HG03060 (cell line): ENCODE measurements at regions not wholly inside any gene's neighbourhood (a gene's known extent, or its start where the extent isn't known, plus 50 kb on each side); places are given as distances from the start of the nearest gene placed in this dataset.
"Not testable (repeated sequence)": the region's sequence is repeated elsewhere in the genome, so short reads cannot be mapped to it uniquely, and the experiment has no call there.

Experiments used
- ATAC-seq: cut with Tn5 transposase; IDR thresholded peaks from one replicate; pipeline ENCODE4 v1.9.1; 2021; ENCODE audit warnings: low read depth, moderate number of reproducible peaks; ENCODE audit not compliant: unreplicated experiment

DNA sequence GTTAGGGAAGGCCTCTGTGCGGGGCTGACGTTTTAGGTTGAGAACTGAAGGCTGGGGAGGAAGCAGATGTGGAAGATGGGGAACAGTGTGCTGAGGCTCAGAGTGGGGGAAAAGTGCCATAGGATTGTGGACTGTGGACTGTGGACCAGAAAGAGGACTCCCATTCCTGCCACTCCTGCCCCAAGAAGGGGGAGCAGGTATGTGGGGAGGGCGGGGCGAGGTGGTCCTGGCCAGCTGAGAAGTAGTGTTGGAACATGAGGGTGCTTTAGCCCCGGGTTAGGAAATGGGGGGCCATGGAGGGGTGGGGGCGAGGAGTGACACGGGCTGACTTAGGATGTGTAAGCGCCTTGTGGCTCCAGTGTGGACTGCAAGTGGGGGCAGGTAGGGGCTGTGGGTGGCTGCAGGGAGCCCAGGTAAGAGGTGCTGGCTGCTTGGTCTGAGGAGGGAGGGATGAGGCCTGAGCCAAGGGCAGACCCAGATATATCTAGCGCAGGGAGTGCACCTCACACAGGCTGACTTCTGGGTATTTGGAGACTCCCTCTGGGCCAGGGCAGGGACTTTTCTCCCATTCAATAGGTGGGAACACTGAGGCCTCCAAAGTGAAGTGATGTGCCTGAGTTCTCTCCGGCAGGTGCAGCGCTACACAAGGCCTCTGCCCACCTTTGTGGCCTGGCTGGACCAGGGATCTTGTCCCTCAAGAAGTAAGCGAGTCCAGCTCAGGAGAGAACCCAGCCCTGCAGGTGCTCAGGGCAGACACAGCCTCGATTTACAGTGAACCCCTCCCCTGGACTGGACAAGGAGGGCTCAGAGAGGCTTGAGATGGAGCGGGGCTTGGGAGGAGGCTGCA is 76.6 kb upstream of the TOX2 start:
- ATAC-seq, result no peak

DNA sequence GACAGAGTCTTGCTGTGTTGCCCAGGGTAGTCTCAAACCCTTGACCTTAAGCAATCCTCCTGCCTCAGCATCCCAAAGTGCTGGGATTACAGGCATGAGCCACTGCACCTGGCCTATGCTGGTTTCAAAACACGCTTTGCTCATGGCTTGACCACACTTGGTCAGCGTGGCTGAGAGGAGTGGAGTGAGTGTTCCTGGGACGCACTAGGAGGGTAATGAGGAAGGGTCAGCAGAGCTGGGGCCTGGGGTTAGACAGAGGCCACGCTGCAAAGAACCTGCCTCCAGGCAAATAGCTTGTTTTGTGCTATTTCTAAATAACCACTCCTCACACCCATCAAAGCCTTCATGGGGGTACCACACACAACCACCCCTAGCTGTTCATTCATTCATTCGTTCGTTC is 77.9 kb upstream of the TOX2 start:
- ATAC-seq, result no peak

DNA sequence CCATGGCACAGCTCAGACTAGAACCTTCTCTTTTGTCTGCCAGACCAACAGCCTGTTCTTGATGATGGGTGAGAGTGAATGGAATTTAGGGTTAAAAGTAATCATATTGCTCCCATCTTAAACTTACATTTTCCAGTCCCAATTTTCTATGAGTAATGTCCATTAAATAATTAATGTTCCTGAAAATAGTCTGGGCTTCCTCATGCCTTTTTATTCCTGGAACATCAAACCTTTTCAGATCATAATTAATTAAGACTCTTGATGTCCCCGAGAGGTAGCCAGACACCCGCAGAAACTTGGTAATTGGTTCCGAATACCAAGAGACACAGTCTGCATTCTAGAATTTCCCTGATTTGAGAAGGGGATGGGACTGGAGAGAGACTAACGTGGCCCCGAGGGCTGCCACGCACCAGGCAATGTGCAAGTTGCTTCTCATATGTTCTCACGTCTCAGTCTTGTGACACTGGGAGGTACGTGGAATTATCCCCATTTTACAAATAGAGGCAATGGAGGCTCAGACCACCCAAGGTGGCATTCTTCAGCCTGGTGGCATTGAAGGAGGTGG is 78.6 kb upstream of the TOX2 start:
- no peak for ATAC-seq

DNA sequence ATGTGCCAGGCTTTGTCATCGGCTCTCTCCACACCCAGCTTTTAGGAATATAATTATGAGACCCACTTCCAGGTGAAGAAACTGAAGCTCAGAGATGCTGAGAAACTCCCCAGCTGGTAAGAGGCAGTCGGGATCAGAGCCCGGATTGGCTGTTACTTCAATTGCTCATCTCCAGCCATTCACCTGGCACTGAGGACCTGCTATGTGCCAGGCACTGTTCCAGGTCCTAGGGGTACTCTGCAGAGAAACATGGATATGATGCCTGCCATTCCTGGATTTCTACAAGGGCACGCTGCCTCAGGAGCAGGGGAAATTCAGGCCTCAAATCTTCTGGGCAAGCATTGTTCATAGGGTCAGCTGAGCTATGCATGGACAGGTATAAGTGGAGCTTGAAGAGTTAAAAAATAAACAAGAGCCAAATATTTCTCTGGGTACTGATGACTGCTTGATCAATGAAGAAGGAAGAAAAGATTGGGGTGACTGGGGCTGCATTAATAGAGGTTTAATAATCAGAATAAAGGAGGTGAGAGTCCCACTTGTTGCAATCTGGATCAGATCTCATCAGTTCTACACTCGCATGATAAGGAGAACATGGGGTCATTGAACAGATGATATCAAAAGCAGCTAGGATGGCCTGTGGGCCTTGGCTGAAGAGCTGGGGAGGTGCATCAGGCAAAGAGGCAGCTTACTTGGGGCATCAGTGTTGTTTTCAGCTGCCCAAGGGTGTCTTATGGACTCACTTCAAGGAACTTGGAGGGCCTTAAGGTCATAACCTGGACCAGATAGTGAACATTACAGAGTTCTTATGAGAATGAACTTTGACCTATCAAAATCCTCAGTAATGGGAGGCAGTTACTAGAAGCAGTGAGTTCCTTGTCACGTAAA is 80.9 kb upstream of the TOX2 start:
- no peak for ATAC-seq

DNA sequence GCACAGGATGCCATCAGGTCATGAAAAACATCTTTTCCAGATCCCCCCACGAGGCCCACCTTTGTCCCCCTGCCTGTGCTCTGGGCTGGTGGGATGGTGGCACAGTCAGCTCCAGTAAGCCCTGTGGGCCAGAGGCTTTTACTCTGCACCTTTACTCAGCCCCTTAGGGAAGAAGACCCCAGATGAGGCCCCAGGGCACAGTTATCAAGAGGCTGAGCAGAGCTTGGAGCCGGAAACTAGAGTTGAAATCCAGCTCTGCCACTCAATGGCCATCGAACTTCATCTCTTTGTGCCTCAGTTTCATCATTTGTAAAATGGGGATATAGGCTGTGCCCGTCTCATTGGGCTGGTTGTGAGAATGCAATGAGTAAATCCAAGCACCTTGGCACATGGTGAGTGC is 81.7 kb upstream of the TOX2 start:
- no peak for ATAC-seq

DNA sequence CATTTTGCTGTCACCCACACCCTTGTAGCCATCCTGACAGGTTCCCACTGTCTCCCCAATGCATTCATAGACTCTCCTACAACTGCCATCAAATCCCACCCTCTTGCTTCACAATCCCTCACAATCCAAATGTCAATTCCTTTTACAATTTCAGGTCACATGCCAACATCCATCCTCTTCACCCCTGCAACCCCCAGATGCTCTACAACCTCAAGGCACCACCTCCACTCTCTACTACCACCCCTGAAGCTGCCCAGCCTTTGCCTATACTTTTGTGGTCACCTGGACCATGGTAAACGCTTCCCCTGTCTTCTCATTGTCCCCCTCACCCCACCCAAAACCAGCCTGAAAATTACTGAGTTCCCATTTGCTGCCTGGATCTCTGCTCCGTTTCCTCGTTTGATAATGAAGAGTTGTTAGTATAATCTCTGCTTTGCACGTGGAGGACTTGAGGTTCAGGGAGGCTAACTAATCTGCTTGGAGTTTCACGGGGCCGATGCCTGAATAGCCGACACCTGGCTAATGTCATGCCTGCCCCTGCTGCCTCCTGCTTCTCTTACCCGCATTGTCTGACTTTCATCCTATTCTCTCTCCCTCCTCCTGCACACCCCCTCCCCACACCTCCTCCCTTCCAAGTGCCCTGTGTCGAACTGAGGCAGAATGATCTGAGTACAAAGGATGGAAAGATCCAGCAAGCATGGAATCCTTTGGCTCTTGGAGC is 82.4 kb upstream of the TOX2 start:
- ATAC-seq, result no peak

DNA sequence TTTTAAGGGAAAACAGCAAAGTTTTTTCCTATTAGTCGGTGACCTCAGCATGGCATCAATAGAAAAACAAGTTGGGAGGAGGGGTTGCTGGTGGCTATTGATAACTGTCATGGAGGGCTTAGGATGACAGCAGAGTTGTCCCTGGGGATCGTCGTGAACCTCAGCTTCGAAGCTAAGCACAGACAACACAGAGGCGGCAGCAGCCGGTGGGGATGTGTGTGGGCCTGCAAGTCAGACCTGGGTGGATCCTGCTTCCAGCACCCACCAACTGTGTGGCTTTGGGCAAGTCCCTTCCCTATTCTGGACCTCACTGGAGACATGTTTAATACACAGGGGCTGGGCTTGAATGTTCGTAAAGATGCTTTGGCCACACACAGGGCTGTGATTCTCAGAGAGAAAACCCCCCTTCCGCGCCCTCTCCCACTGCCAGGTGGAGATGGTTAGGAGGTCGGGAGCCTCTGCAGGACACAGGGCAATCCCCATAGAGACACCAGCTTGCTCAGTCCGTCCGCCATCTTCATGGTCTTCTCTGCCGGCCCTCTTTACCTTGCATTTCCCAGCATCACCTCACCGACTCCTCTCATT is 83.1 kb upstream of the TOX2 start:
- no peak for ATAC-seq

DNA sequence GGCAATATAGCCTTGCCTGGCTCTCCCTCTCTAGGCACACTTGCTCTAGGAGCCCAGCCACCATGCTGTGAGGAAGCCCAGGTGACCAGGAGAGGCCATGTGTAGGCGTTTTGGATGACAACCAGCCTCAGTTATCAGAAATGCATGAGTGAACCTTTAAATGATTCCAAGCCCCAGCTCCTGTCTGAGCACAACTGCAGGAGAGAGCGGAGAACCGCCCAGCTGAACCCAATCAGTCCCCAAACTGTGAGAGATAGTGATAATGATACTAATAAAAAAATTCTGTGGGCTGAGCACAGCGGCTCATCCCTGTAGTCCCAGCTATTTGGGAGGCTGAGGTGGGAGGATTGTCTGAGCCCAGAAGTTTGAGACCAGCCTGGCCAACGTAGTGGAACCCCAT is 83.8 kb upstream of the TOX2 start:
- ATAC-seq, result no peak

DNA sequence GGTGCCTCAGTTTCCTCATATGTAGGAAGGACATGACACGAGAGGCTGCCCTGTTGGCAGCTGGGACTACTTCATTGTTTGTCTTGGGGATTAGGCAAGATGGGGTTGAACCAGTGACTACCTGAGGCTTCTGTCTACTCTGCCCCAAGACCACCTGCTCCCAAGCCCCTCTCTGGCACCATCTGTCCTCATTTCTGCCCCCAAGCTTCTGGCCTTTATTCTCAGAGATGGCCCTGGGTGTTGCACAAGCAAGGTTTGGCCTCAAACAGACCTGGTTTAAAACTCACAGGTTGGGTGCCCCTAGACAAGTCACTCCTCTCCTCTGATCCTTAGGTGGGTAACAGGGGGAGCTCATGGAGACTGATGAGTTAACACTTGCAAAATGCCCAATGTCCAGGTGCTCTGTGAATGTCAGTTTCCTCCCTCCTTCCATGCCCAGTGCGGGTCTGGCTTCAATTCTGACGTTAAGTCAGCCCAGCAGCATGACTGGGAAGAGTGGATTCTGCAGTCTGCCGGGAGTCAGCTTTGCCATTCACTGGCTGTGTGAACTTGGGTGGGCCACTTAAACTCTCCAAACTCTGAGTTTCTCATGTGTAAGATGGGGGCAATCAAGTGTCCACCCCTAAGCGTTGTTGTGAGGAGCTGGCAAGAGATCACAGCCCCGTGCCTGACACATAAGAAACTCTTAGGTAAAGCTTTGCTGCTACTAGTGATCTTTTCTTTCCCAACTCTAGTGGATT is 84.5 kb upstream of the TOX2 start:
- no peak for ATAC-seq

DNA sequence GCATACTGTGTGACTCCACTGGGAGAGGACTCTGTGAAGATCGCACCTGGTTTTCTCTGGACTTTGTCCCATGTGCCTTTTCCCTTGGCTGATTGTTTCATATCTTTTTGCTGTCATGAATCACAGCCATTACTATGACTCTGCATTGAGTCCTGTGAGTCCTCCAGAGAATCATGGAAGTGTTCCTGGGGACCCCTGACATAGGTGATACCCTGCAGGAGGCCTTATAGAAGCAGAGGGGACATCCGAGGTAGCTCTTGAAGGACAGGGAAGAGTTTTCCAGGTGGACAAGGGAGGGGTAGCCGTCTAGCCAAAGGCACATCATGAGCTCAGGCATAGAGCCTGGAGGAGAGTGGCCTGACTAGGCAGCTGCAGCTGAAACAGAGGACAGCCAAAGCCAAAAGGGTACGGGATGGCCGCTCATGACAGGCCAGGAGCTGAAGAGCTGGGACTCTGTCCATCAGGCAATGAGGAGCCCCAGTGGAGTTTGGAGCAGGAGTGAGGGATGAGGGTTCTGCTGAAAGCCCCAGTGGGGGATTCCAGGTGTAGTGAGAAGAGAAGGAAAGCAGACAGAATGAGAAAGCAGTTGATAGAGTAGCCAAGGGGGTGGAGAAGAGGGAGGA is 86.6 kb upstream of the TOX2 start:
- no peak for ATAC-seq

DNA sequence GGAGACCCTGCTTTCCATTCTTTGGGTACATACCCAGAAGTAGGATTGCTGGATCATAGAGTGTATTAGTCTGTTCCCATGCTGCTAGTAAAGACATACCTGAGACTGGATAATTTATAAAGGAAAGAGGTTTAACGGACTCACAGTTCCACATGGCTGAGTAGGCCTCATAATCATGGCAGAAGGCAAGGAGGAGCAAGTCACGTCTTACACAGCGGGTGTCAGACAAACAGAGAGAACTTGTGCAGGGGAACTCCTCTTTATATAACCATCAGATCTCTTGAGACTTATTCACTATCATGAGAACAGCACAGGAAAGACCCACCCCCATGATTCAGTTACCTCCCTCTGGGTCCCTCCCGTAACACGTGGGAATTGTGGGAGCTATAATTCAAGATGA is 87.7 kb upstream of the TOX2 start:
- ATAC-seq, result not testable (repeated sequence)

DNA sequence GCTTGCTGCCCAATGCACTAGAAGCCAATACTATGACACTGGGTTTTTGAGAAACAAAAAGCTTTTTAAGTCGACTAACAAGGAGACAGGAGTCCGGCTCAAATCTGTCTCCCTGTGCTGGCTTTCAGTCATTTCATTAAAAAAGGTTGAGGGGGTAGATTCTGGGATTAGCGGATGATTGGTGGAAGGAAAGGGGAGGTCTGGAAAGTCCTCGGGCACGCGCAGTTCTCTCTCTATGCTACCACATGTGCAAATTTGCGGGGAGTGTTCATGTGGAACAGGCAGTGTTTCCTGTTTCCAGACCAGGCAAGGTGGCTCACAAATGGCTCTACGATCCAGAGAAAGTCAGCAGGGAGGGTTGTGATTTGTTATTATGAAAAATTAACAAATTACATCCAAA is 89.1 kb upstream of the TOX2 start:
- no peak for ATAC-seq

DNA sequence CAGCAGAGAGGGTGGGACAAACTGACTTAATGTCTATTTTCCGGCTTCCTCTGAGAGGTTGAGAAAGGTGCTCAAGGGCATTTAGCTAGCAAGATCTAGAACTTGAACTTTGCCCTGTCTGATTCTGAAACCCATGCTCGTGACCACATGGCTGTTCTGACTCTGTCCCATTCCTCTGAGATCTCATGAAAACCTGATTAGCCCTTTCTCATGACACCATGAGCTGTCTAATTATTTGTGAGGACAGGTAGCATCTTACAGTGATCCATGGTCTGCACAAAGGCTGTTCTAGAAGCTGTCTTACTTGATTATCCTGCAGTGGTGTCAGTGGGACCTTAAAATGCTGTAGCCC is 89.6 kb upstream of the TOX2 start:
- no peak for ATAC-seq

DNA sequence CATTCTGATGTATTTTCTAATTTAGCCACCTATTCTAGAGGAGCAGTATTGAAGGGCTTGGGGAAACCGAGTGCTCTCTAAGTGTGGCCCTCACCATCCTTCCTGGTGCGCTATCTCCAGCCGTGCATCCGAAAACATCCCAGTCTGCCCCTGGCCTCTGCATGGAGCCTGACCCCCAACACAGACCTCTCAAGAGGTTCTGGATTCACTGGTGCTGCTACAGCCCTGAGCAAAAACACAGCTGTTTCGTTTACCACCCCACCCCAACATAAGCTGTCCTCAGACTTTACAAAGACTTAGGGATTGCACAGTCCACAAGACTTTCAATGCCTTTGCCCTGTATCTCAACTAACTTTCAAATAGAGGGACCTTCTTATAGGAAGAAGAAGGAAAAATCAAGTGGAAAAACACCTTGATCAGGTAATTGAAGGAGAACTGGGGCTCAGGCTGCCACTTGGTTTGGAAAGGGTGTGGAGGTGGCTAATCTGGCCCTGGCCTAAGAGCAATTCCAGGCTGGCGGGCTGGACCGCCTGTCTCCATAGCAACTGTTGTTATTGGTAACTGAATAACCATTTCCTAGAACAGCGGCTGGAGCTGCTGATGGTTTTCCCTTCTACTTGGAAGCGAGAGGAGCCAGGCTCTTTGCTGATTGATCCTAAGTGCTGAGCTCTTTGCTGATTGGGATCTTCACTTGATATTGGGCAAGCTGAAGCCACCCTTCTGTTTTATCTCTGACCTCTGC is 90.2 kb upstream of the TOX2 start:
- no peak for ATAC-seq

DNA sequence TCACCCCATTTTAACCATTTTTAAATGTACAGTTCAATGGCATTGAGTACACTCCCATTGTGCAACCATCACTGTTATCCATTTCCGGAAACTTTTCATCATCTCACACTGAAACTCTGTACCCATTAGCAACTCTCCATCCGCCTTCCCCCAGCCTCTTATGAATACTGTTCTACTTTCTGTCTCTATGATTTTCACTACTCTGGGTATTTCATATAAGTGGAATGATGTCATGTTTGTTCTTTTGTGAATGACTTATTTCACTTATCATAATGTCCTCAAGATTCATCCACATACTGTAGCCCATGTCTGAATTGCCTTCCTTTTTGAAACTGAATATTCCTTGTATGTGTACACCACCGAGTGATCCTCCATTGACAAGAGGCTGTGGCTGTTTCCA is 92.9 kb upstream of the TOX2 start:
- no peak for ATAC-seq

DNA sequence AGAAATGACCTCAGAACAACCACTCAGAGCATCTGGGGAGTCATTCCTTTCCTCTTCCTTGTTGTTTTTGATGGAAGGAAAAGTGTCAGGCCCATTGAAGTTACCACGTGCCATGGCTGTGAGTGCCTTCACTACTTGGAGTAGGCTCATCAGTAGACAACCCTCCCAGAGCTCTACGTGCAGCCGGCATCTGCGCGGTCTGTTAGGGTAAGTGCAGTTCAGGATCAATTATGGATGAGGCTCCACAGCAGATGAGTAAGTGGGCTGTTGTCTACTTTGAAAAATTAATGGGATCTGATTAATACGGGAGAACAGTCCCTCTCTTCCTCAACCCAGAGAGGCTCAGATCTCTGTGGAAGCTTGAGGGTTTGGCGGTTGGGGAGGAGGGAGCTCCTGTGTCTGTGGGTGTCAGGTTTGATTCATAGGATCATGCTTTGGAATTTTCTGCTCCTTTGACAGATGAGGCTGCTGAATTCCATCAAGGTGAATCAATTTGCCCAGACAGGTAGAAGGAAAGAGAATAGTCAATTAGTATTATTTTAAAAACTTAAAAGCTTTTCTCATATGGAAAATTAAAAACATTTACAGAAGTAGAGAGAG is 93.8 kb upstream of the TOX2 start:
- ATAC-seq, result no peak

DNA sequence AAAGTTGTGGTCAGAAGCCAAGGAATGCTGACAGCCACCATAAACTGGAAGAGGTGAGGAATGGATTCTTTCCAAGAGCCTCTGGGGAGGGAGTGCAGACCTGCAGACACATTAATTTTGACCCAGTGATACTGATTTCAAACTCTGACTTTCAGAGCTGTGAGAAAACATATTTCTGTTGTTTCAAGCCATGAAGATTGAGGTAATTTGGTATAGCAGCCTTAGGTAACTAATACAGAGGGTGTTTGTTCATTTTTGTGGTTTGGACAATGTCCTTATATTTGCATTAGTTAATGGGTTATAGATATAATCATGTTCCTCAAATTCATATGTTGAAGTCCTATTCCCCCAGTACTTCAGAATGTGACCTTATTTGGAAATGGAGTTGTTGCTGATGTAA is 85.4 kb upstream of the GTSF1L start:
- ATAC-seq, result no peak

DNA sequence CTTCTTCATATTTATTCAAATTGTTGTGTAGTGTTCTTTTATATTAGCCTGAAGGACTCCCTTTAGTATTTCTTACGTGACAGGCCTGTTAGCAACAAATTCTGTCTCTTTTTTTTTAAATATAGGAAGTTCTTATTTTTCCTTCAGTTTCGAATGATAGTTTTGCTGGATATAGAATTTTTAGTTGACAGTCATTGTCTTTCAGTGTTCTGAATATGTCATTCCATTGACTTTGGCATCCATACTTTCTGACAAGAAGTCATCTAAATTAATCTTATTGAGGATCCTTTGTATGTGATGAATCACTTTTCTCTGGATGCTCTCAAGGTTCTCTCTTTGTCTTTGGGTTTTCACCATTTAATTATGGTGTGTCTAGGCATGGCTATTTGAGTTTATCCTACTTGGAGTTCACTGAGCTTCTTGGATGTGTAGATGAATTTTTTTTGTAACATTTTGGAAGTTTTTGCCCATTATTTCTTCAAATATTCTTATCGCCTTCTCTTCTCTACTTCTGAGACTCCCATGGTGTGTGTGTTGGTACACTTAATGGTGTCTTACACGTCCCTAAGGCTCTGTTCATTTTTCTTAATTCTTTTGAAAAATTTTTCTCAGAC is 82.5 kb upstream of the GTSF1L start:
- no peak for ATAC-seq
